ENCODE measurements at regions not wholly inside any gene's neighbourhood (a gene's known extent, or its start where the extent isn't known, plus 50 kb on each side); places are given as distances from the start of the nearest gene placed in this dataset.
"Not testable (repeated sequence)": the region's sequence is repeated elsewhere in the genome, so short reads cannot be mapped to it uniquely, and the experiment has no call there.

- peak; percentile 54 for TF ChIP-seq CTCF (IDR thresholded peaks at IDR 0.05; ENCODE audit: borderline replicate concordance, control extremely low read depth, extremely low read depth, insufficient read depth, missing control alignments)
- in situ Hi-C loops (cut with MboI; ENCODE audit: low sequenced_read_pairs, unreplicated experiment): no loop called here
- DNase-seq (ENCODE audit: low spot score): peak; percentile 31
Measured at GRCh38 chr10:126749015-126749655, 78.6 kb upstream of the C10orf90 start.

GRCh38 chr10:126754966-126755365 lies 84.5 kb upstream of the C10orf90 start:
- no peak for DNase-seq (ENCODE audit: low spot score)
- in situ Hi-C loops (cut with MboI; ENCODE audit: low sequenced_read_pairs, unreplicated experiment): no loop called here
- no peak for TF ChIP-seq CTCF (IDR thresholded peaks at IDR 0.05; ENCODE audit: borderline replicate concordance, control extremely low read depth, extremely low read depth, insufficient read depth, missing control alignments)

- no peak for DNase-seq (ENCODE audit: low spot score)
- TF ChIP-seq CTCF (IDR thresholded peaks at IDR 0.05; ENCODE audit: borderline replicate concordance, control extremely low read depth, extremely low read depth, insufficient read depth, missing control alignments): no peak
- in situ Hi-C loops (cut with MboI; ENCODE audit: low sequenced_read_pairs, unreplicated experiment): no loop called here
Measured at GRCh38 chr10:126758867-126759266, 88.4 kb upstream of the C10orf90 start.

GRCh38 chr10:126759531-126759930 lies 89.0 kb upstream of the C10orf90 start:
- in situ Hi-C loops (cut with MboI; ENCODE audit: low sequenced_read_pairs, unreplicated experiment): no loop called here
- no peak for TF ChIP-seq CTCF (IDR thresholded peaks at IDR 0.05; ENCODE audit: borderline replicate concordance, control extremely low read depth, extremely low read depth, insufficient read depth, missing control alignments)
- no peak for DNase-seq (ENCODE audit: low spot score)

GRCh38 chr10:126766646-126767045 lies 96.2 kb upstream of the C10orf90 start:
- in situ Hi-C loops (cut with MboI; ENCODE audit: low sequenced_read_pairs, unreplicated experiment); DNase-seq (ENCODE audit: low spot score): not testable (repeated sequence)

- DNase-seq (ENCODE audit: low spot score): no peak
- in situ Hi-C loops (cut with MboI; ENCODE audit: low sequenced_read_pairs, unreplicated experiment): no loop called here
- TF ChIP-seq CTCF (IDR thresholded peaks at IDR 0.05; ENCODE audit: borderline replicate concordance, control extremely low read depth, extremely low read depth, insufficient read depth, missing control alignments): no peak
Measured at GRCh38 chr10:126770809-126771208, 100.3 kb upstream of the C10orf90 start.

- in situ Hi-C loops (cut with MboI; ENCODE audit: low sequenced_read_pairs, unreplicated experiment): no loop called here
- no peak for TF ChIP-seq CTCF (IDR thresholded peaks at IDR 0.05; ENCODE audit: borderline replicate concordance, control extremely low read depth, extremely low read depth, insufficient read depth, missing control alignments)
- DNase-seq (ENCODE audit: low spot score): no peak
Measured at GRCh38 chr10:126776168-126776567, 105.7 kb upstream of the C10orf90 start.

Data from GM13976 (cell line).